GM23338 (cell line): ENCODE measurements at regions not wholly inside any gene's neighbourhood (a gene's known extent, or its start where the extent isn't known, plus 50 kb on each side); places are given as distances from the start of the nearest gene placed in this dataset.

Experiments used
- ATAC-seq: fragments of 200-7000 bp; cut with Tn5 transposase; 3 replicates; pipeline ENCODE4 v1.9.1; 2020
- DNase-seq: peaks from one replicate; pipeline ENCODE4 v3.0.0-alpha.2; 2015; ENCODE audit warnings: low spot score
- H2AFZ ChIP-seq: fragments of 200-600 bp; sonication (generic); 2 replicates; pipeline ENCODE4 v1.8.0; 2016; ENCODE audit warnings: antibody characterized with exemption, mild to moderate bottlenecking, moderate library complexity
- H3F3A ChIP-seq: fragments of 200-600 bp; sonication (generic); replicated peaks from 2 replicates; pipeline ENCODE4 v1.8.0; 2017; ENCODE audit warnings: antibody characterized with exemption, mixed run types, low read depth
- H3K27ac ChIP-seq: fragments of 200-600 bp; sonication (generic); 2 replicates; pipeline ENCODE4 v1.6.1; 2016; ENCODE audit warnings: low read depth
- H3K27me3 ChIP-seq: fragments of 200-600 bp; sonication (generic); 2 replicates; pipeline ENCODE4 v1.8.0; 2016; ENCODE audit warnings: mild to moderate bottlenecking, mixed run types, moderate library complexity; ENCODE audit not compliant: insufficient read depth
- H3K36me3 ChIP-seq: fragments of 200-600 bp; sonication (generic); 2 replicates; pipeline ENCODE4 v1.8.0; 2016; ENCODE audit warnings: mild to moderate bottlenecking; ENCODE audit not compliant: insufficient read depth
- H3K4me1 ChIP-seq: fragments of 200-600 bp; sonication (generic); 2 replicates; pipeline ENCODE4 v1.8.0; 2016; ENCODE audit warnings: mild to moderate bottlenecking, moderate library complexity; ENCODE audit not compliant: insufficient read depth
- H3K4me2 ChIP-seq: fragments of 200-600 bp; sonication (generic); 2 replicates; pipeline ENCODE4 v1.7.1; 2017; ENCODE audit warnings: mixed run types
- H3K4me3 ChIP-seq: fragments of 200-600 bp; sonication (generic); 2 replicates; pipeline ENCODE4 v1.6.1; 2016; ENCODE audit warnings: mixed run types
- H3K79me2 ChIP-seq: fragments of 200-600 bp; sonication (generic); replicated peaks from 2 replicates; pipeline ENCODE4 v1.8.0; 2017; ENCODE audit warnings: mild to moderate bottlenecking; ENCODE audit not compliant: insufficient read depth
- H3K9me2 ChIP-seq: fragments of 200-600 bp; sonication (generic); 2 replicates; pipeline ENCODE4 v1.8.0; 2017; ENCODE audit not compliant: insufficient read depth
- H4K20me1 ChIP-seq: fragments of 200-600 bp; sonication (generic); replicated peaks from 2 replicates; pipeline ENCODE4 v1.8.0; 2017; ENCODE audit warnings: mild to moderate bottlenecking; ENCODE audit not compliant: insufficient read depth
- H3K27ac Mint-ChIP-seq: 2 replicates; pipeline ENCODE4 v1.8.0; 2020; ENCODE audit warnings: inconsistent platforms, mild to moderate bottlenecking, moderate library complexity, mixed read lengths
- H3K27me3 Mint-ChIP-seq: 3 replicates; pipeline ENCODE4 v1.8.0; 2022; ENCODE audit warnings: low read depth, mild to moderate bottlenecking, moderate library complexity, mixed read lengths, inconsistent platforms; ENCODE audit not compliant: insufficient read depth, poor library complexity
- H3K36me3 Mint-ChIP-seq: 3 replicates; pipeline ENCODE4 v1.8.0; 2021; ENCODE audit warnings: low read depth, mild to moderate bottlenecking, inconsistent platforms, moderate library complexity, mixed read lengths
- H3K4me1 Mint-ChIP-seq: 3 replicates; pipeline ENCODE4 v1.8.0; 2020; ENCODE audit warnings: mild to moderate bottlenecking, inconsistent platforms, mixed read lengths
- H3K4me3 Mint-ChIP-seq: 3 replicates; pipeline ENCODE4 v1.8.0; 2021; ENCODE audit warnings: moderate library complexity, mild to moderate bottlenecking, inconsistent platforms, mixed read lengths
- H3K9me3 Mint-ChIP-seq: 3 replicates; pipeline ENCODE4 v1.8.0; 2020; ENCODE audit warnings: moderate library complexity, mild to moderate bottlenecking, inconsistent platforms, mixed read lengths
- CREB1 ChIP-seq: fragments of 250-450 bp; sonication (Bioruptor Pico); IDR thresholded peaks from 2 replicates; pipeline ENCODE4 v1.5.0; 2020; ENCODE audit warnings: low read depth, mild to moderate bottlenecking, moderate library complexity
- EZH2 ChIP-seq: fragments of 200-600 bp; sonication (generic); IDR thresholded peaks from one replicate; pipeline ENCODE4 v1.8.0; 2017; ENCODE audit warnings: antibody characterized with exemption, mild to moderate bottlenecking, low read depth; ENCODE audit not compliant: unreplicated experiment
- EZH2phosphoT487 ChIP-seq: fragments of 200-600 bp; sonication (generic); IDR thresholded peaks from one replicate; pipeline ENCODE4 v1.8.1; 2018; ENCODE audit warnings: antibody characterized with exemption; ENCODE audit not compliant: unreplicated experiment
- JUNB ChIP-seq: IDR thresholded peaks from one replicate; pipeline ENCODE4 v1.6.1; 2016; ENCODE audit warnings: antibody characterized with exemption; ENCODE audit not compliant: unreplicated experiment
- NANOG ChIP-seq: IDR thresholded peaks from 2 replicates; pipeline ENCODE4 v1.6.1; 2016; ENCODE audit warnings: antibody characterized with exemption, borderline replicate concordance
- POLR2AphosphoS5 ChIP-seq: IDR thresholded peaks from 2 replicates; pipeline ENCODE4 v1.6.1; 2016; ENCODE audit warnings: antibody characterized with exemption, low read depth
- STAT1 ChIP-seq: IDR thresholded peaks from one replicate; pipeline ENCODE4 v1.6.1; 2016; ENCODE audit warnings: antibody characterized with exemption; ENCODE audit not compliant: unreplicated experiment
- ZNF114 ChIP-seq: fragments of 250-450 bp; sonication (Bioruptor Pico); IDR thresholded peaks from 2 replicates; pipeline ENCODE4 v1.5.0; 2020; ENCODE audit warnings: mild to moderate bottlenecking, moderate library complexity
- ZNF331 ChIP-seq: fragments of 250-450 bp; sonication (Bioruptor Pico); IDR thresholded peaks from 2 replicates; pipeline ENCODE4 v1.5.0; 2020; ENCODE audit warnings: low read depth, mild to moderate bottlenecking, moderate library complexity
- TF ChIP-seq, protein P1 (sequence below), 2 experiments: fragments of 200-600 bp in 1 of 2; sonication (generic) in 1 of 2; conservative IDR thresholded peaks; 2 replicates each; pipeline versions ENCODE4 v1.5.1 to v1.6.1; 2016 to 2017; ENCODE audit warnings: antibody characterized with exemption in 2 of 2, low read depth in 2 of 2, mild to moderate bottlenecking in 2 of 2, moderate library complexity in 1 of 2
- TF ChIP-seq, protein P2 (sequence below): IDR thresholded peaks from one replicate; pipeline ENCODE4 v1.6.1; 2018; ENCODE audit warnings: antibody characterized with exemption; ENCODE audit not compliant: unreplicated experiment
- TF ChIP-seq, protein P3 (sequence below): IDR thresholded peaks from 2 replicates; pipeline ENCODE4 v1.6.1; 2016; ENCODE audit warnings: antibody characterized with exemption
- TF ChIP-seq, protein P4 (sequence below): fragments of 250-450 bp; sonication (Bioruptor Pico); IDR thresholded peaks from 2 replicates; pipeline ENCODE4 v1.5.0; 2020; ENCODE audit warnings: mild to moderate bottlenecking, moderate library complexity

DNA sequence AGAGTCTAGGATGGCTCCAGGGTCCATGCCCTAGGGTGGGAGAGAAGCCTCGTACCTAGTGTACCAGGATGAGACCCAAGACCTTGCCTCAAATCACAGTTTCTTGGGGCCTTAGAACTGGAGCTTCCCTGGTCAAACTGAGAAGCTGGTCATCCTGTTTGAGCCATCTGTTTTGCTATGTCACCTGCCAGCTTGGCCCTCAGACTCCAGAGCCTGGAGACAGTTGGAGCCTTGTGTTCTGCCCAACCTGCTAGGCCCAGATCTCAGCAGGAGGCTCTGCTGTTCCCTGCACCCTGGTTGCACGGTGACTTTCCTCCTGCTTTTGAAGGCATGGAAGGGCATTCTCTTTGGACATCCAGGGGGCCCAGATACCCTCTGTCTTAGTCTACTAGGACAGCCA, 206.3 kb upstream of the ATP6AP2 start:
- H3K9me3 Mint-ChIP-seq = no peaks in the 10 kb centered on the region
- no peaks in the 10 kb centered on the region for H3K27me3 ChIP-seq
- no peaks in the 10 kb centered on the region for H3K36me3 Mint-ChIP-seq
- no peaks in the 10 kb centered on the region for H3K9me2 ChIP-seq
- no peaks in the 10 kb centered on the region for H3F3A ChIP-seq
- no peak for ATAC-seq
- no peaks in the 10 kb centered on the region for H3K4me1 ChIP-seq
- no peak overlapping the region for H3K4me2 ChIP-seq
- no peak overlapping the region for H2AFZ ChIP-seq
- no peaks in the 10 kb centered on the region for H3K36me3 ChIP-seq
- H3K4me3 ChIP-seq = no peak overlapping the region
- H3K27ac ChIP-seq = no peak overlapping the region
- DNase-seq = no peak
- no peaks in the 10 kb centered on the region for H3K79me2 ChIP-seq
- H3K4me1 Mint-ChIP-seq = no peaks in the 10 kb centered on the region
- no peak overlapping the region for H3K4me3 Mint-ChIP-seq
- H3K27ac Mint-ChIP-seq = no peak overlapping the region
- TF ChIP-seq POLR2AphosphoS5 = no peak
- TF ChIP-seq, protein P1, sequence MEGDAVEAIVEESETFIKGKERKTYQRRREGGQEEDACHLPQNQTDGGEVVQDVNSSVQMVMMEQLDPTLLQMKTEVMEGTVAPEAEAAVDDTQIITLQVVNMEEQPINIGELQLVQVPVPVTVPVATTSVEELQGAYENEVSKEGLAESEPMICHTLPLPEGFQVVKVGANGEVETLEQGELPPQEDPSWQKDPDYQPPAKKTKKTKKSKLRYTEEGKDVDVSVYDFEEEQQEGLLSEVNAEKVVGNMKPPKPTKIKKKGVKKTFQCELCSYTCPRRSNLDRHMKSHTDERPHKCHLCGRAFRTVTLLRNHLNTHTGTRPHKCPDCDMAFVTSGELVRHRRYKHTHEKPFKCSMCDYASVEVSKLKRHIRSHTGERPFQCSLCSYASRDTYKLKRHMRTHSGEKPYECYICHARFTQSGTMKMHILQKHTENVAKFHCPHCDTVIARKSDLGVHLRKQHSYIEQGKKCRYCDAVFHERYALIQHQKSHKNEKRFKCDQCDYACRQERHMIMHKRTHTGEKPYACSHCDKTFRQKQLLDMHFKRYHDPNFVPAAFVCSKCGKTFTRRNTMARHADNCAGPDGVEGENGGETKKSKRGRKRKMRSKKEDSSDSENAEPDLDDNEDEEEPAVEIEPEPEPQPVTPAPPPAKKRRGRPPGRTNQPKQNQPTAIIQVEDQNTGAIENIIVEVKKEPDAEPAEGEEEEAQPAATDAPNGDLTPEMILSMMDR (conservative IDR thresholded peaks at IDR 0.05; ENCODE audit: low read depth in 2 of 2) = no peak
- TF ChIP-seq EZH2phosphoT487 = no peak
- no peak for TF ChIP-seq NANOG
- no peak for TF ChIP-seq ZNF114 (CRISPR knock-in tag)
- TF ChIP-seq CREB1 (CRISPR knock-in tag) = no peak
- TF ChIP-seq JUNB = no peak
- TF ChIP-seq, protein P2, sequence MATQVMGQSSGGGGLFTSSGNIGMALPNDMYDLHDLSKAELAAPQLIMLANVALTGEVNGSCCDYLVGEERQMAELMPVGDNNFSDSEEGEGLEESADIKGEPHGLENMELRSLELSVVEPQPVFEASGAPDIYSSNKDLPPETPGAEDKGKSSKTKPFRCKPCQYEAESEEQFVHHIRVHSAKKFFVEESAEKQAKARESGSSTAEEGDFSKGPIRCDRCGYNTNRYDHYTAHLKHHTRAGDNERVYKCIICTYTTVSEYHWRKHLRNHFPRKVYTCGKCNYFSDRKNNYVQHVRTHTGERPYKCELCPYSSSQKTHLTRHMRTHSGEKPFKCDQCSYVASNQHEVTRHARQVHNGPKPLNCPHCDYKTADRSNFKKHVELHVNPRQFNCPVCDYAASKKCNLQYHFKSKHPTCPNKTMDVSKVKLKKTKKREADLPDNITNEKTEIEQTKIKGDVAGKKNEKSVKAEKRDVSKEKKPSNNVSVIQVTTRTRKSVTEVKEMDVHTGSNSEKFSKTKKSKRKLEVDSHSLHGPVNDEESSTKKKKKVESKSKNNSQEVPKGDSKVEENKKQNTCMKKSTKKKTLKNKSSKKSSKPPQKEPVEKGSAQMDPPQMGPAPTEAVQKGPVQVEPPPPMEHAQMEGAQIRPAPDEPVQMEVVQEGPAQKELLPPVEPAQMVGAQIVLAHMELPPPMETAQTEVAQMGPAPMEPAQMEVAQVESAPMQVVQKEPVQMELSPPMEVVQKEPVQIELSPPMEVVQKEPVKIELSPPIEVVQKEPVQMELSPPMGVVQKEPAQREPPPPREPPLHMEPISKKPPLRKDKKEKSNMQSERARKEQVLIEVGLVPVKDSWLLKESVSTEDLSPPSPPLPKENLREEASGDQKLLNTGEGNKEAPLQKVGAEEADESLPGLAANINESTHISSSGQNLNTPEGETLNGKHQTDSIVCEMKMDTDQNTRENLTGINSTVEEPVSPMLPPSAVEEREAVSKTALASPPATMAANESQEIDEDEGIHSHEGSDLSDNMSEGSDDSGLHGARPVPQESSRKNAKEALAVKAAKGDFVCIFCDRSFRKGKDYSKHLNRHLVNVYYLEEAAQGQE = no peak
- TF ChIP-seq ZNF331 = no peak
- TF ChIP-seq, protein P3, sequence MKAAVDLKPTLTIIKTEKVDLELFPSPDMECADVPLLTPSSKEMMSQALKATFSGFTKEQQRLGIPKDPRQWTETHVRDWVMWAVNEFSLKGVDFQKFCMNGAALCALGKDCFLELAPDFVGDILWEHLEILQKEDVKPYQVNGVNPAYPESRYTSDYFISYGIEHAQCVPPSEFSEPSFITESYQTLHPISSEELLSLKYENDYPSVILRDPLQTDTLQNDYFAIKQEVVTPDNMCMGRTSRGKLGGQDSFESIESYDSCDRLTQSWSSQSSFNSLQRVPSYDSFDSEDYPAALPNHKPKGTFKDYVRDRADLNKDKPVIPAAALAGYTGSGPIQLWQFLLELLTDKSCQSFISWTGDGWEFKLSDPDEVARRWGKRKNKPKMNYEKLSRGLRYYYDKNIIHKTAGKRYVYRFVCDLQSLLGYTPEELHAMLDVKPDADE = no peak
- no peak for TF ChIP-seq STAT1
- TF ChIP-seq, protein P4, sequence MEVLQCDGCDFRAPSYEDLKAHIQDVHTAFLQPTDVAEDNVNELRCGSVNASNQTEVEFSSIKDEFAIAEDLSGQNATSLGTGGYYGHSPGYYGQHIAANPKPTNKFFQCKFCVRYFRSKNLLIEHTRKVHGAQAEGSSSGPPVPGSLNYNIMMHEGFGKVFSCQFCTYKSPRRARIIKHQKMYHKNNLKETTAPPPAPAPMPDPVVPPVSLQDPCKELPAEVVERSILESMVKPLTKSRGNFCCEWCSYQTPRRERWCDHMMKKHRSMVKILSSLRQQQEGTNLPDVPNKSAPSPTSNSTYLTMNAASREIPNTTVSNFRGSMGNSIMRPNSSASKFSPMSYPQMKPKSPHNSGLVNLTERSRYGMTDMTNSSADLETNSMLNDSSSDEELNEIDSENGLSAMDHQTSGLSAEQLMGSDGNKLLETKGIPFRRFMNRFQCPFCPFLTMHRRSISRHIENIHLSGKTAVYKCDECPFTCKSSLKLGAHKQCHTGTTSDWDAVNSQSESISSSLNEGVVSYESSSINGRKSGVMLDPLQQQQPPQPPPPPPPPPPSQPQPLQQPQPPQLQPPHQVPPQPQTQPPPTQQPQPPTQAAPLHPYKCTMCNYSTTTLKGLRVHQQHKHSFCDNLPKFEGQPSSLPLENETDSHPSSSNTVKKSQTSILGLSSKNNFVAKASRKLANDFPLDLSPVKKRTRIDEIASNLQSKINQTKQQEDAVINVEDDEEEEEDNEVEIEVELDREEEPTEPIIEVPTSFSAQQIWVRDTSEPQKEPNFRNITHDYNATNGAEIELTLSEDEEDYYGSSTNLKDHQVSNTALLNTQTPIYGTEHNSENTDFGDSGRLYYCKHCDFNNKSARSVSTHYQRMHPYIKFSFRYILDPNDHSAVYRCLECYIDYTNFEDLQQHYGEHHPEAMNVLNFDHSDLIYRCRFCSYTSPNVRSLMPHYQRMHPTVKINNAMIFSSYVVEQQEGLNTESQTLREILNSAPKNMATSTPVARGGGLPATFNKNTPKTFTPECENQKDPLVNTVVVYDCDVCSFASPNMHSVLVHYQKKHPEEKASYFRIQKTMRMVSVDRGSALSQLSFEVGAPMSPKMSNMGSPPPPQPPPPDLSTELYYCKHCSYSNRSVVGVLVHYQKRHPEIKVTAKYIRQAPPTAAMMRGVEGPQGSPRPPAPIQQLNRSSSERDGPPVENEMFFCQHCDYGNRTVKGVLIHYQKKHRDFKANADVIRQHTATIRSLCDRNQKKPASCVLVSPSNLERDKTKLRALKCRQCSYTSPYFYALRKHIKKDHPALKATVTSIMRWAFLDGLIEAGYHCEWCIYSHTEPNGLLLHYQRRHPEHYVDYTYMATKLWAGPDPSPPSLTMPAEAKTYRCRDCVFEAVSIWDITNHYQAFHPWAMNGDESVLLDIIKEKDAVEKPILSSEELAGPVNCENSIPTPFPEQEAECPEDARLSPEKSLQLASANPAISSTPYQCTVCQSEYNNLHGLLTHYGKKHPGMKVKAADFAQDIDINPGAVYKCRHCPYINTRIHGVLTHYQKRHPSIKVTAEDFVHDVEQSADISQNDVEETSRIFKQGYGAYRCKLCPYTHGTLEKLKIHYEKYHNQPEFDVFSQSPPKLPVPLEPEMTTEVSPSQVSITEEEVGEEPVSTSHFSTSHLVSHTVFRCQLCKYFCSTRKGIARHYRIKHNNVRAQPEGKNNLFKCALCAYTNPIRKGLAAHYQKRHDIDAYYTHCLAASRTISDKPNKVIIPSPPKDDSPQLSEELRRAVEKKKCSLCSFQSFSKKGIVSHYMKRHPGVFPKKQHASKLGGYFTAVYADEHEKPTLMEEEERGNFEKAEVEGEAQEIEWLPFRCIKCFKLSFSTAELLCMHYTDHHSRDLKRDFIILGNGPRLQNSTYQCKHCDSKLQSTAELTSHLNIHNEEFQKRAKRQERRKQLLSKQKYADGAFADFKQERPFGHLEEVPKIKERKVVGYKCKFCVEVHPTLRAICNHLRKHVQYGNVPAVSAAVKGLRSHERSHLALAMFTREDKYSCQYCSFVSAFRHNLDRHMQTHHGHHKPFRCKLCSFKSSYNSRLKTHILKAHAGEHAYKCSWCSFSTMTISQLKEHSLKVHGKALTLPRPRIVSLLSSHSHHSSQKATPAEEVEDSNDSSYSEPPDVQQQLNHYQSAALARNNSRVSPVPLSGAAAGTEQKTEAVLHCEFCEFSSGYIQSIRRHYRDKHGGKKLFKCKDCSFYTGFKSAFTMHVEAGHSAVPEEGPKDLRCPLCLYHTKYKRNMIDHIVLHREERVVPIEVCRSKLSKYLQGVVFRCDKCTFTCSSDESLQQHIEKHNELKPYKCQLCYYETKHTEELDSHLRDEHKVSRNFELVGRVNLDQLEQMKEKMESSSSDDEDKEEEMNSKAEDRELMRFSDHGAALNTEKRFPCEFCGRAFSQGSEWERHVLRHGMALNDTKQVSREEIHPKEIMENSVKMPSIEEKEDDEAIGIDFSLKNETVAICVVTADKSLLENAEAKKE (CRISPR knock-in tag) = no peak
- no peak for TF ChIP-seq EZH2
- peaks cover 3% of the 10 kb centered on the region for H3K27me3 Mint-ChIP-seq
- H4K20me1 ChIP-seq = no peaks in the 10 kb centered on the region
